Stimulated activated CD4-positive, alpha-beta T cell treated with anti-CD3 and anti-CD28 coated beads, Interleukin-12 subunit alpha, Interleukin-12 subunit beta, amount 100 ng/mL, for 48 hours (primary cell): ENCODE measurements at regions not wholly inside any gene's neighbourhood (a gene's known extent, or its start where the extent isn't known, plus 50 kb on each side); places are given as distances from the start of the nearest gene placed in this dataset.

Experiments
- DNase-seq, 3 donors: peaks; one replicate each; pipeline ENCODE4 v3.0.0-alpha.2; 2020; ENCODE audit warnings: low read depth in 2 of 3, low spot score in 1 of 3

DNA sequence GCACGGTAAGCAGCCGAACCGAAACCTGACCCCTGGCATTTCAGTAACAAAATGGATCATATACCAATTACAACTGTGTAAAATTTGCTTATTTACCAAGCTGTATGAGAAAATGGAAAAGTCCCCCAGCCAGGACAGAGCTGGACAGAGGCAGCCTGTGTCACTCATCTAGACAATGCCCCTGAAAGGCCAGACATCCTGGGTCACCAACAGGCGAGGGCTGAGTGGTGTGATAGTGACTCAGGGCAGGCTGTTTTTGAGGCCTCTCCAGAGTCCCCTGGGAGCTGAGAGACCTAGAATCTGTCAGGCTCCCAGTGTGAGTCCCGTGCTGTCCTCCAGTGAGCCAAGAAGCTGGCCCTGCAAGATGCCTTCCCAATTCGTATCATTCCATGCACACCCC, 680.4 kb downstream of the TBC1D22A start:
- no peak for DNase-seq

- no peak for DNase-seq
Measured at GRCh38 chr22:47439643-47440265, 677.3 kb downstream of the TBC1D22A start.

- DNase-seq = no peak
Measured at GRCh38 chr22:47437636-47438035, 675.2 kb downstream of the TBC1D22A start.

GRCh38 chr22:47437110-47437509, 674.7 kb downstream of the TBC1D22A start:
- DNase-seq = no peak

DNA sequence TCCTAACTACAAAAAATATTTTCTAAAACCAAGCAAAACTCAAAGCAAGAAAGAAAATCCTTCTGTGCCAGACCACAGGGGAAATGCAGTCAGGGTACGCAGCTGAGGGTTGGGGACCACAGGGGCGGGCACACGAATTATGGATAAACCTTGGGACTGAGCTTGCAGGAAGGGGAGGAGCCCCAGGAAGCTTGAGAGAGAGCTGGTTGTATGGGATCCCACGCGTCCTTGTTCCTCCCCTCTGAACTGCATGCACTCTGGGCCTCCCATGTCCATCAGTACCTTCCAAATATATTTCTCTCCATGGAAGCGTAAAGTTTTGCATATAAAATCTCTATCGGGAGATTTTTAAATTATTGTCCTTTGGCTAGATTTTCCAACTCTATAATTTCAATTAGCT, 673.4 kb downstream of the TBC1D22A start:
- no peak for DNase-seq

GRCh38 chr22:47435204-47435487, 672.7 kb downstream of the TBC1D22A start:
- no peak for DNase-seq

DNA sequence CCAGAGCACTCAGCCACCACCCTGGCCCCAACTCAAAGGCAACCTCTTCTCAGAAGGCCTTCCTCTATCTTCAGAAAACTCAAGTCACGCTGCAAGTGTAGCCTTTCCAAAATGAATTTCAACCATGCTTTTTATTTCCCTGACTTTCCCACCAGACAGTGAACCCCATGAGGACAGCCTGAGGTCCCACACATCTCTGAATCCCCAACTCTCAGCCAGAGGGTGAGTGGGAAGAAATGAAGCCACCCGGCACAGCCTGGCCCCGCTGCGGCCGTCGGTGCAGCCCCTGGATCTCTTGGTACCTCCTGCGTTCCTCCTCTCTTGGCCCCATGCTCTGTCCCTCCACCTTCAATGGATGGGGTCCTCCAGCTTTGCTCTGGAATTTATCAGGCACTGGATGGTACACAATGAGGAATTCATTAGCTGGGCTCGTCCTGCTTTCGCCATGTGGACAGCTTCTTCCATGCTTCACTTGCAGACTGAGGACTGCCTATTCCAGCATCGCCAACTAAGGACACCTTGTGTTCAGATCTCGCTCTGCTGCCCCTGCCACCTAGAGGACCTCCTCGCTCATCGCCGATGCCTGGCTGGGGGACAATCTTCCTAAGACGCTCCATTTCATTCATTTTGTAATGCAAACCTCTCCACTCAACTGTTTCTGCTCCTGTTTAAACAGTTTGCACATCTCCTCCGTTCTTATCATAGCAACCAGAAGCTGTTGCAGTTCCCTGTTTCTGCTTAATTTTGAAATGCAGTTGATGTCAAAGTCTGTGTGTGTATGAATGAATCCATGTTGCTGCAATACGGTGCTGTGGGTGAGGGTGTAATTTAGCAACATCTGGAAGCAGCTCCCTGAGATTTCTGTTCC, 672.1 kb downstream of the TBC1D22A start:
- DNase-seq = no peak

DNA sequence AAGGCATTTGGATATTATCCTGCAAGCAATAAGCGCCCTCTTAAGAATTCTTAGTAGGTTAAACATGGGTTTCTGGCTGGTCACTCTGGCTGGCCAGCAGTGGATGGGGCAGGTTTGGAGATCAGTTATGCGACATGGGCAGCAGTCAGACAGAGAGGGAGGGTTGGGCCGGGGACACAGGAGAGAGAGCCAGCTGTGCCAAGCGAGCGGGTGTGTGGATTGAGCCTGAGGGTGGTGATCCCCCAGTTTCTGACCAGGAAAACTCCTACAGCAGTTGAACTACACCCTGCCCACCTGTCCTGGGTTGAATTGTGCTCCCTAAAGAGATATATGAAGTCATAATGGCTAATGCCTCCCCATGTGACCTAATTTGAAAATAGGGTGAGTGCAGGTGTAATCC, 671.2 kb downstream of the TBC1D22A start:
- no peak for DNase-seq

DNA sequence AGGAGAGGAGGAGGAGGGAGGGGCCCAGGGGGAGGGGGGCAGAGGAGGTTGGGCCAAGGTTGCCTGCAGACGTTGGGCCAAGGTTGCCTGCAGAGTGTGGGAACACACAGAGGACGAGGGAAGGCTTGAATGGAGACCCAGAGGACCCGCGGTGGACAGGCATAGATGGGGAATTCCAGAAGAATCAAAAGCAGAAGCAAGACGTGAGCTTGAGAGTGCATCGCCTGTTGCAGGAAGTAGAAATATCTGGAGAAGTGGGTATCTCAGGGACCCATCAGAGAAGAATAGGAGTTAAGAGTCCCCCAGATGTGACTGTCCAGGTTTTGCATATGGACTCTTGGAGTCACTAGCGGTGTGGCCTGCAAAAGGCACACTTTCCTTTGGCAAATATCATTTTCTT, 670.2 kb downstream of the TBC1D22A start:
- DNase-seq = no peak

DNA sequence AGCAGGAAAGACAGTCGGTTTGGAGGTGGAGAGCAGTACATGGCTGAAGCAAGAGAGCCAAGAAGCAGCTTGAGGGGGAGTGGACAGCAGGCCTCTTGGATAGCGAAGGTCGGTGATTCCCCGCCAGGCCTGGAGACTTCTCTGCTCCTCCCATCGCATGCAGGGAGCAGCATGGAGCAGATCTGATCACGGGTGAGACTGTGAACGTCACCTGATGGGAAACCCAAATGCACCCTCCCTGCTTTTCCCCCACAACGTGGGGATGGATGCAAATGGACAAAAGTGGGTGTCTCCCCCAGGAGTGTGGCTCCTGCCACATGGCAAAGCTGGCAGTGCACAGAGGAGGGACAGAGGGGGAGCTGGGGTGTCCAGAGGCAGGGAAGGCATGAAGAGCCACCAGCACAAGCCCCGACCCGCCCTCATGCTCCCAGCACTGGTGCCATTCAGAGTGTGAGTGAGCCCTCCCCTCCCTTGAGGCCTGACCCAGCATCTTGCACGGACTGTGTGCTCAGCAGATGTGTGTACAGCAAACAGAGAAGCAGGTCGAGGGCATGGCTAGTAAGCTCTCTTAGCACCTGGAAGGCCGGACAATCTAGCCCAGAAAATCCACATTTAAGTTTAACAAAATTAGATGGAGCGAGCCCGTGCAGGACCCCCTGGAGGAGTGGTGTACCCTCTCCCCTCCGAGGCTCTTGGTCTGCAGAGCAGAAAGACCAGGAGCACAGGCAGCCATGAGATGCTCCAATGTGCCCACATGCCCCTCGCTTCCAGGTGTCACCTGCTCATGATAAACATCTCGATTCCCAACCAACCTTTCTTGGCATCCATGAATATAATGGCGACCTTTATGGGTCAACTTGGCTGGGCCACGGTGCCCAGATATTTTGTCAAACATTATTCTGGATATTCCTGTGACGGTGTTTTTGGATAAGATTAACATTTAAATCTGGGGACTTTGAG, 661.7 kb downstream of the TBC1D22A start:
- DNase-seq = no peak

GRCh38 chr22:47423266-47423665, 660.8 kb downstream of the TBC1D22A start:
- DNase-seq = no peak

DNA sequence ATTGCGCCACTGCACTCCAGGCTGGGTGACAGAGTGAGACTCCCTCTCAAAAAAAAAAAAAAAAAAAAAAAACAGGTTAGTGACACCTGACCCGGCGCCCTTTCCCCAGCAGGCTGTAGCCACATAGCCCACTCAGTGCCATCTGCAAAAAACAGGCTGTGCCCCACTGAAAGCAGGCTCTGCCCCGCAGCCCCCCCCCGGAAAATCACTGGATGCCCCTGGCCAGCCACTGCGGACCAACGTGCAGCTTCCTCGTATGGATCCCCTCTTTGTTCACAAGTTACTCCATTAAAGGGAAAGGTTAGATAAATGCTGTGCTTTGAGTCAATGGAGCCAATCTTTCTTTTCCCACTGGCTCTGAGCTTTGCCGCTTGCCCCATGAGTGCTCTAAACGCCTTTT, 660.3 kb downstream of the TBC1D22A start:
- DNase-seq = no peak

GRCh38 chr22:47421846-47422245, 659.4 kb downstream of the TBC1D22A start:
- no peak for DNase-seq

GRCh38 chr22:47420211-47420610, 657.8 kb downstream of the TBC1D22A start:
- DNase-seq = no peak

DNA sequence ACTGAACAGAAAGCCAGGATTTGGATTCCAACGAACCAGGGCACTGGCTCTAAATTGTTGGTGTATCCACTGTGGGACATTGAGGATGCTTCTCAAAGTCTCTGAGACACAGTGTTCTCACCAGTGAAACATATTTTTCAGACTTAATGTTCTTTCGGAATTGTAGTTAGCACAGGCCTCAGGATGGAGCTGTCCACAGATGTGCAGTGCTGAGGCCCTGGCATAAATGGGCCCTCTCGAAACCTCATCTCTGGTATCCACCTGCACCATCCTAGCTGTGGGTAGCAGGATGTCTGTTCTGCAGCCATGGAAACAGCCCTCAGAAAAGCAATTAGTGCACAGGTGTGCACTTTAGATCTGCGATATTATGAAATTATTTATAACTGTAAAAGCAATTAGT, 656.8 kb downstream of the TBC1D22A start:
- no peak for DNase-seq

DNA sequence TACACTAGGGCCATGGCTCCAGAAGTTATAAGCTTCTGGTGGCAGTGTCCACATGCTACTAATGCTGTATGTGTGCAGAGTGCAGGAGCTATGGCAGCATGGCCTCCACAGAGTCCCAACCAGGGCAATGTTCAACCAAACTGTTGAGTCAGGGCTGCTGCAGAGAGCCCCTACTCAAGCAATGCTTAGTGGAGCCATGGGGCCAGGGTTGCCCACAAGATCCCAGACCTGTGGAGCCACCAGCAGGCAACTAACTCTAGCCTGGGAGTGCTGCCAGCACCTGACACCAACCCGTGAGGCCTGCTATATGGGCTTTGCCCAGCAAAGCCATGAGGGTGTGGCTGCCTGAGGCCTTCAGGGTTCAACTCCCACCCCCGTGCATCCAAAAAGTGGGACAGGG, 655.2 kb downstream of the TBC1D22A start:
- no peak for DNase-seq

- DNase-seq = no peak
Measured at GRCh38 chr22:47411006-47411405, 648.6 kb downstream of the TBC1D22A start.

DNA sequence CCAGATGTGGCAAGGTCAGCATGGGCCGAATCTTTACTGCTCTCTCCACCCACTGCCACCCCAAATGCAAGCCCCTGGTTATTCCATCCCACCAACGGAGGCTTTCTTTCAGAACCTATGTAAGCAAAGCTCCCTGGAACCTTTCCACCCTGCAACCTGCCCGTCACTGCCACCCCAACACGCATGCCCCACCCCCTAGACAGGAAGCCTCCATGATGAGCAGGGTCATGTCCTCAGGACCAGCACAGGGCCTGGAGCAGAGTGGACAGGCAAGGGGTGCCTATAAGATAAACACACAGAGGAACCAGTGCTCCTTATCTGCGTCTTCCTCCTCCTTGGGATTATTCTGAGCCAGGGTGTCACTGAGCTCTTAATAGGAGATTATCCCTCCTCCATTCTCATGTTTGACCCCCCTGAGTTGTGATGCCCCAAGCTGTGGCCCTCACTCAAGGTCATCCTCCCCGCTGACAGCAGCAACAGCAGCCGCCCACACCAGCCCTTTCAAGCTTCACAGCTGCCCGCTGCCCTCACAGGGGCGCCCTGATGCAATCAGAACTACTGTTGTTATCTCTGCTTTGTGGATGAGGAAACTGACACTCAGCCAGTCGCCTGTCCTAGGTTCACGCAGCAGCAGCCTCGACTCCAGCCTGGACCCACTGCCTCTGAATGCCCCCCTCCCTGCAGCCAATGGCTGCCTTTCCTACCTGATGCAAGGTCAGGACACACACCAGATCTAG, 647.3 kb downstream of the TBC1D22A start:
- DNase-seq = no peak

DNA sequence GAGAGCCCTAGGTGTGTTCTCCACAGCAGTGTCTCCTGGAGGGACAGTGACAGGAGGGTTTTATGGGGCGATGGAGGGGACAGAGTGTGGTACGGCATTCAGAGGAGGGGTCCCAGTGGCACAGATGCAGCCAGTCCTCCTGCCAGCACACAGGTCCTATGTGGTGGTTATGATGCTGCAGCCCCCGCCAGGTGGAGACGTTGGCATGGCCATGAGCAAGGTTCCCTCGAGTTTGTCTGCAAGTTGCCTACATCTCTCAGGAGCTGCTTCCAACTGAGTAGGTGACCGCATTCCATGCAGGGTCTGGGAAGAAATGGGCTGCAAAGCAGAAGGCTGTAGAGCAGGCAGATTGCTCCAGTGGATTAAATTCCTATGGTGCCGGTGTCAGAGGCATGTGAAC, 646.0 kb downstream of the TBC1D22A start:
- no peak for DNase-seq

- DNase-seq = no peak
Measured at GRCh38 chr22:47407461-47408025, 645.1 kb downstream of the TBC1D22A start.

GRCh38 chr22:47406896-47407295, 644.4 kb downstream of the TBC1D22A start:
- no peak for DNase-seq
